HG02938 (cell line): ENCODE measurements at regions not wholly inside any gene's neighbourhood (a gene's known extent, or its start where the extent isn't known, plus 50 kb on each side); places are given as distances from the start of the nearest gene placed in this dataset.

Source experiments
- ATAC-seq: cut with Tn5 transposase; IDR thresholded peaks from one replicate; pipeline ENCODE4 v1.9.1; 2021; ENCODE audit warnings: mild to moderate bottlenecking, moderate library complexity; ENCODE audit not compliant: unreplicated experiment

DNA sequence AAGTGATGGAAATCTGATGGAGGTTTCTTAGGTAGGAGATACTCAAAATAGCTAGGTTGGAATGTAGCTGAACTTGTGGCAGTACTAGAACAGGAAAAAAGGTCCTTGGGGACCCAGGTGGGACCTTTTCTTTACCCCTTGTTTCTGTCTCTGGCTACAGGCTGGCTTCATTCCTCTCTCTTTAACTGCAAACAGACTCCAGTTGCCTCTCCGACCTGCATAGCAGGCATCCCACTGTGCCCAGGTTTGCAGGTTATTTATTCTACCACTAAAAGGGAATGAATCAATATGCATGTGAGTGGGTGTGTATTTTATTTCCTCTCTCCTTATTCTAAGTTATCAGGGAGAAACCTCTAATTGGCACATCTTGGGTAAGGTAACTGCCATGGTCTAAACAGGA, 758.1 kb downstream of the MED13L start:
- ATAC-seq = no peak

DNA sequence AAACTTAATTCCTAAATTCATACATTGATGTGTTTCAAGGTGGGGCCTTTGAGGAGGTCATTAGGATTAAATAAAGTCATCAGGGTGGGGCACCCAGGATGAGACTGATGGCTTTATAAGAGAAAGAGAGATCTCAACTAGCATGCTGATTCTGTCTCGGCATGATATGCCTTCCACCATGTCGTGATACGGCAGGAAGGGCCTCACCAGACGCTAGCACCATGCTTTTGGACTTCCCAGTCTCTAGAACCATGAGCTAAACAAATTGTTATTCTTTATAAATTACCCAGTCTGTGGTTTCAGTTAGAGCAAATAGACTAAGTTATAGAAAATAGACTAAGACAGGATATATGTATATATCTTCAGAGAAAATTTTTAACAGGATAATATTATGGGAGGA, 759.6 kb downstream of the MED13L start:
- no peak for ATAC-seq

DNA sequence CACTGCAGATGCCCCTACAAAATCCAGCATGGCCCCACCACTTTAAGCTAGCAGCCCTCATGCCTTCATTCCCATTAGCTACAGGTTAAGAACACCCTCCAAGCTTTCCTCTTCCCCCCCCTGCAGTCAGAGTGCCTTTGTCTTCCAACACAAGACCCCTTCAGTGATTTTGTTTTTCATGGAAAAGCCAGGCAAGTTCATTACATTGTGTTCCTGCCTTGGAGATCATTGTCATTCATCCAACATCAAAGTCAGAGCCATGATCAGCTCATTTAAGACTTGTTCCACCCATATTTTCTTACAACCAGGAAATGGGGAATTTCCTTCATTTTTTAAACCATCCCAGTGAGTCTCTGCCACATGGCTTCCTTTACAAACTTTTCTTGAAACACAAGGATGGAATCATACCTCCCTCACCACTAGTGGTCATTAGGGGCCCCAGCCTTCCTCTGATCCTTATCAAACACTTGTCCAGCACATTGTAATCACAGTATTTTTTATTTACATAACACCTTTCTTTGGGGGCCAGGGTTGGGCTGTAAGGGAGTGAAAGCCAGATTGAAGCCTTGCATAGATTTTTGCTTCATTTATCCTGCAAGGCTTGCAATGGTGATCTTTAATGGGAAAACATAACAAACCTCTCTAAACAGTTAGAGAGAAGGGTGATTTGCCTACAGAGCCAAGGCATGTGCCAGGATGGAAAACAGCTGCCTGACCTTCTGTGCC, 765.3 kb downstream of the MED13L start:
- ATAC-seq = no peak

DNA sequence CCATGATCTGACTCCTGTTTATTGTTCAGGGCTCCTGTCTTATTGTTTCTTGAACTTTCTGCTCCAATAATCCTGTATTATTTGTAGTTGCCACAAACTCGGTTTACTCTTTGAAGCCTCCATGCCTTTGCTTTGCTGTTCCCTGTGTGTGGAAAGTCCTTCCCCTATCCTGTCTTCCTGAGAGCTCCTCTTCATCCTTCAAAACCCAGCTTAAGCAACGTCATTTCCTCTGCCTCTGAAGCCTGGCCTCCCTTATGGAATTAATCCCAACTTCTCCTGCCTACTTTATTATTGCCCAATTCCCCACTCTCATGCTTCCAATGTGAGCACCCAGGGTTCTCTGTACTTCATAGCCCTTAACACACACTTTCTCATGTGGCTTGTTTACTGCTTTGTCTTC, 766.2 kb downstream of the MED13L start:
- ATAC-seq = no peak

DNA sequence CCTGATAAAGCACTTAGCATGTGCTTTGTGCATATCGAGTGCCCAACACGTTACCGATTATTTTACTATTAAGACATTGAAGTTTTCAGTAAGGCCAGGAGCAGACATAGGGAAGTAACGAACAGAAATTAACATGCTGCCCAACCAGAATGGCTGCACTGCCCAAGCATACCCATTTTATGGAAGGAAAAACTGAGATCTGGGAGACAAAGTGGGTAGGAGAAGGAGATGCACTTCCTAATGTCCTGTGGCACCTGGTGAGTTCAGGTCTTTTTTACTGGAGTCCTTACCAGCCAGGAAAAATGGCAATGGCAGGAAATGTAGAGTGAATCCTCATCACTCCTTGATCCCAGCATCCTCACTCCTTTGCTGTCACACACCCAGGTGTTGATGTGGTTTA, 768.5 kb downstream of the MED13L start:
- ATAC-seq = no peak

DNA sequence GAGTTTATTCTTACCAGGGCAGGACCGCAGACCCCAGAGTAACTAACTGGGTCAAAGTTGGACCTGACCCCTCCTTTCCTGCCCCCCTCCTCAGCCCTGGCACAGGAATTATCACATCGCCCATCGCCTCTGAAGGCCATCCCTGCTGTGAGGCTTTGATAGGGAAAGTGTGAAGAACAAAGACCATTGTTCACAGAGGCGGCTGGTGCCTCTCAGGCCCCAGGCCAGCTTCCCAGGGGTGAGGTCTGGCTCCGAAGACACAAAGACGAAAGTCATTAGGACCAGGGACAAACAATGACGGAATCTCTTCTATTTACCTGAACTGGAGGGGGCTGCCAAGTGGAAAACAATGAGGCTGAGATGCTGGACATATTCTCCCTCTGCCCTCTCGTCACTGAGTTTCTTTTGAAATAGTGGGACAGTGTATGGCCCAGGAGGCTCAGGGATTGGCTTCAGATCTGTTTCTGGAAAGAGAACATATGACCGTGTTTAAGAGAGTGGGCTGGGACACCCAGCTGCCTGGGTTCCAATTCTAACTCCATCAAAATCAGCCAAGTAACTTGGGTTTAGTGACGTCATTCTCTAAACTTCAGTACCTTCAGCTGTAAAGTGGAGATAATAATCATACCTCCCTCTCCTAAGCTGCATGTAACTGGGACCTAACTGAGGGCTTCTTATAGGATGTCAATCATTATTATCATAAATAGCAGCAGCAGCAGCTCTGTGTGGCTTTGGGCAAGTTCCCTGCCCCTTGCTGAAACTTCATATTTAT, 769.4 kb downstream of the MED13L start:
- no peak for ATAC-seq

DNA sequence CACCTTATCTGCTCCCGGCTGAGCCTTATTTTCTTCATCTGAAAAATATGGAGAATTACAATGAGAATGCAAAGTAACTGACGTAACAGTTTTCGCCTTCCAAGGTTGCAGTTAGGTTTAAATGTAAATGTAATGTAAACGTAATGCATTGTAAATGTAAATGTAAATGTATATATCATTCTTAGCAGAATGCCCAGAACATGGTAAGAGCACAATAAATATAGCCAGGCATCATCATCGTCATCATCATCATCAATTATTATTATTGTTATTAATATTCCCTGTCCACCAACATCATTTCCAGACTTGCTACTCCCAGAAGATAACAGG, 770.0 kb downstream of the MED13L start:
- ATAC-seq = no peak

DNA sequence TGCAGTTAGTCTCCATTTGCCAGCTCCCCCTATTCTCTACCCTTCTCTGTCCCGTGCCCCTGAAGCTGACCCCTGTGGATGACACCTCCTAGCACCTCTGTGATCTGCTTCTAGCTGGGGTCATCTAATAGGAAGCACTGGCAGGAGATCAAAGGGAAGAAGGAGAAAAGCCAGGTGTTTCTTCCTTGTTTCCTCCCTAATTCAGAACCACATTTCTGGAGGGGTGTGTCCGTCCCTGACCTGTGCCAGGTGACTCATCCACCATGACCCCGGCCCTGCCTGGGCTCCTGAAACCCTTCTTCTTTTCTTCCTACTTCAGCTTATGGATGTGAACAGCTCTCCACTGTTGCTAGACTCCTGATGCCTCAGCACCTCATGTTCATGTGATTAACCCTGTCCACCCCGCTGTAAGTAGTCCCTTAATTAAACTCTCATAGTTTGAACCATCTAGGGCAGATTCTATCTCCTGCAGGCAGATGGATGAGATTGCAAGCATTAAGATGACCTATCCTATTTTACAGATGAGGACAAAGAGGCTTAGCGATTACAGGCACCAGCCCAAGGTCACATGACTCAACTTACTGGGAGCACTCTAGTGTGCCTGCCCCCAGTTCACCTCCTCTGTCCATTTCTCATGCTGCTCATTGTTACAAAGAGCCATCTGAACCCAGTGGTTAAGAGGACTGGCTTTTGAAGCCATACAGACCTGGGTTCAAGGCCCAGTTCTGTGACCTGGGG, 770.5 kb downstream of the MED13L start:
- ATAC-seq = no peak

DNA sequence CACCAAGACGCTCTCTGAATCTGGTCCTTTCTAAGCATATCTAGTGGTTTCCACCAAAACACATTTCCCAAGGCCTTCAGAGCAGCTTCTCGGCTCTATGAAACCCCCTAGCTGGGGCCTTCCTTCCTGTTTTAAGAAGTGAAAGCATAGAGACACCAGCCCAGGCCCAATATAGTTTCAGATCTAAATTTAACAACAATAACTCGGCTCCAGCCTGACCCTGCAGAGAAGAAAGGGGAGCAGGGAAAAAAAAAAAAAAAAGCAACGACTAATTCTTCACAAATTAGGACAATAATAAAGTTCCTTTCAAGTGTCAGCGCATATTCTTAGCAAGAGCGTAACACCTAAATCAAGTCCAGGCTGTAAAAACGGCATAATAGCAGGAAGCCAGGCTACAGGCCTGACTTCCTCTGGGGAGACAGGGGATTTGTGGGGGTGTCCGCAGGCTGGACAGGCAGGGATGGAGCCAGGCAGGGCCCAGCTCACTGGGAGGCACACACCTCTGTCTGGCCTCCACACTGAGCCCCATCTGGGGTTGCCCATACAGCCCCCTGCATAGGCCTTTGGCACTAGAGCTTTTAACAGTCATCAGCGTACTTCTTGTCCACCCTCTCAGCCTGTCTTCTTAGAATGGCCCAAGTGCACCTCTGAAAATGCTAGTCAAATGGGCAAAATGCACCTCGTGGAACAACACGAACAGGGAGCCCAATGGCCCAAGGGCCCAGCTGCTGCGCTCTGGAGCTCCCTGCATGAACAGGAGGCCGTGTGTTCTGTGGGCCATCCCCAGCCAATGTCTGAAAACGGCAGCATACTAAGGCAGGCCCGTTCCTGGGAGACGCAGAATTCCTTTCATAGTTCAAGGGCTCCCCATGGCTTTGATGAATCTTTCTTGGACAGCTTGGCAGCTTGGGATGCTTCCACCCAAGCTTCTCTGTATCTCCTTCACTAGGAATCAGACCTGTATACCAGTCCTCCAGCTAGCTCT, 772.9 kb downstream of the MED13L start:
- ATAC-seq = peak; percentile 71

DNA sequence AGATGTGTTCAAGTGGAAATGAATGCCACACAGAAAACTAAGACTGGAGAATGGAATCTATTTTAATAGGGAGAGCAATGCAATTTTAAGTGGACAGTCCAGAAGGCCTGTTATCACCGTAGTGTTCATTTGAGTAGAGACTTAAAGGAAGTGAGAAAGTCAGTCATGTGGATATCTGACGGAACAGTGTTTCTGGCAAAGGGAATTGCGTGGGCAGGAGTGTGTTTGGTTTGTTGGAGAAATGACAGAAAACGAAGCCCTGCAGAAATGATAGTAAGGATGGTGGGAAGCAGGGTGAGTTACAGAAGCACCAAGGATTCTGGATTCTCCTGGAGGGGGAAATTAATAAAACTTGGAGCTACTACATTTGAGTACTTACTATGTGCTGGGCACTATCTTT, 776.6 kb downstream of the MED13L start:
- ATAC-seq = no peak

DNA sequence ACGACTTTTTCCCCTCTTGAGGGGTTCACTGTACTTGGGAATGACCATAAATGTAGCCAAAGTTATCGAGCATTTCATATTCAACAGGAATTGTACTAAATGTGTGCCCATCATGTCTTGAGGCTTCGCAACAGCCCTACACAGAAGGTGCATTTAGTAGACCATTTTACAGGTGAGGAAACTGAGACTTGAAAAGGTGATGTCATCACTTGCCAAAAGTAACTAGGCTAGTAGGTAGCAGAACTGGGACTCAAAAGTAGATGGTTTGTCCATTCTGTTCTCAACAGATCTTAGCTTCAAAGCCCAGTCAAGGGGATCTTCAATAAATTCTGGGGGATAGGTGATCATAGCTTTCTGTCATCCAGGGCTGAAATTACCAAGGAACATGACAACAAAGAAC, 782.2 kb downstream of the MED13L start:
- no peak for ATAC-seq

DNA sequence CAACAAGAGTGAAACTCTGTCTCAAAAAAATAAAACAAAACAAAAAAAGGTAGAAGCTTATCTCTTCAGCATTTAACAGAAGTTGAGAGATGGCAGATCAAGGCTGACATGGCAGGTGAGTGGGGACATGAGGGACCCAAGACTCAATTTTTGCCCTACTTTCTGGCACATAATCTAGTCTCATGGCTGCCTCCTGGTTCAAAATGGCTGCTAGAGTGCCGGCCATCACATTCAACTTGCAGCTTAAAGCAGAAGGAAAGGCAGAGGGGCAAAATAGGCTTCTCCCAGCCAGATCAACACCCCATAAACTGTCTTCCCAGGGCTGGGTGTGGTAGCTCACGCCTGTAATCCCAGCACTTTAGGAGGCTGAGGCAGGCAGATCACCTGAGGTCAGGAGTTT, 784.9 kb downstream of the MED13L start:
- ATAC-seq = no peak

DNA sequence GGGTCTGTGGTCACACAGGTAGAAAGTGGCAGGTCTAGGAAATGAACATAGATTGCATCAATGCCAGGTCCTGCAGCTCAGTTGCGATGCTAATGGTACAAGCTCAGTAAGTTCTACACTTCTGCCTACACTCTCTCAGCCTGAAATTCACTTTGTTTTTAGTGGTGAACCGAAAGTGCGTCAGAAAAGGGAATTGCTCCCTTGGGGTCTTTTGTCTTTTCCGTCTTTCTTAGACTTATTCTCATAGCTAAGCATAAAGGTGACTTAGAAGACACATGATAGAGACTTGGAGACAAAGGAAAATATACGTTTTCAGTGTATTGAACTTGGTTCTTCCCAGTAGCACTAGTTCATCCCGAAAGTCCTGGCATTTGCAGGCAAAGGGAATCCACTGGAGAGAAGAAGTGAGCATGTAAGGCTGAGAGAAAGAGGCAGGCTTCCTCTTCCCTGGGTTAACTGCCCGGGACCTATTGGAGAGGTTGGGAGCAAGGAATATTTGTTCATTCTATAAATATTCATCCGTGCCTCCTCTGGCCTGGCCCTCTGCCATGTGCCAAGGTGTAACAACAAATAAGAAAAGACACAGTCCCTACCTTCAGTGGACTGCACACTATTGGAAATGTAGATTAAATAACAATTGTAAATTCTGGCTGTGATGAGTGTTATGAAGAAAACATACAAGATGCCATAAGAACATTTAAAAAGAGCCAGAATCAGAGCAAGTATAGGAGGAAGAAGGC, 785.8 kb downstream of the MED13L start:
- no peak for ATAC-seq

DNA sequence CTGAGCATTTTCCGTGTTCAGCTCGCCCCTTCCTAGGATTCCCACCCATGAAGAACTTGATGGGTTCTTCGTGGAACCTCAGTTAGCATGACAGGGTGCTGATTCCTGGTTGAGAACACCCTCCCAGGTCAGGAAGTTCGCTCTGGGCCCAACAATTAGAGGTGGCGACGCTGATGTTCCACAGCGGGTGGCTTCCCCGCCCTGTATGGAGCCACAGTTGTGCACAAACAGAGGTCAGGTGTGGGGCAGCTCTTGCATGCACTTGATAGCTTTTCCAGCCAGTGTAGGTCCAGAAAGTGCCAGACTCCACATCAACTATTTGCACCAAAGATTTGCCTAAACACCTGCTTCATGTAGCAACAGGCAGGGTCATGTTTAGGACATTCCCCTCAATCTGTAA, 788.2 kb downstream of the MED13L start:
- no peak for ATAC-seq

DNA sequence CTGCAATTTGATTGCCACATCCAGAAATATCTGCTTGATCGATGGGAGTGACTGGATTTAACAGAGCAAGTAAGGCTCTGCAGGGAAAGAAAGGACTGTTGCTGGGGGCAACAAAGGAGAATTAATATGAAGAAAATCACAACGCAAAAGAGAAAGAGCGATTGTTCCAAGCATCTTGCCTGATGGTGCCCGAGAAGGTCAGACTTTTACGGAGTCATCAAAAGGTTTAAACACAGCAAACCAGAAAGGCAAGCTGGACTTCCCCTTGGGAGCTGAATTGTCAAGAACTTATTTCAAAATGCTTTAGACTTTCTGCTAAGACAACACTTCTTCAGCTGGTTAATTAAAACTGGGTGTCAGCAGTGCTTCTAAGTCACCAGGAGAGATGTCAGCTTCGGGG, 791.5 kb downstream of the MED13L start:
- ATAC-seq = no peak

DNA sequence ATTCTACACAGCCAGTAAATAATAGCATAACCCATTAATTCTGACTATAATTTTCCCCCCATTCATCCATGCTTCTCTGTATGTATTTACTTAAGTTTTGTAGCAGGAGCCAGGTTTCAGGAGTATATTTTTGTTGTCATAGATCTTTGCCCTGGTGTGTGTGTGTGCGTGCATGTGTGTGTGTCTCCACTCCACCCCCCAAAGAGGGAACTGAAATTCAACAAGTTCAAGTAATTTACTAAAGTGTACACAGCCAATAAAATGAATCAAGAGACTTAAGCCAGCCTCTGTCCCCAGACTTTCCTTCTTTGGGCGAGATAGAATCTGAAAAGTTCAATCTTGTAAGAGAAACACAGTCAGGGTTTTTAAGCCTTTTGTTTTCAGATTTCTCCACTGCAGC, 792.0 kb downstream of the MED13L start:
- ATAC-seq = no peak

DNA sequence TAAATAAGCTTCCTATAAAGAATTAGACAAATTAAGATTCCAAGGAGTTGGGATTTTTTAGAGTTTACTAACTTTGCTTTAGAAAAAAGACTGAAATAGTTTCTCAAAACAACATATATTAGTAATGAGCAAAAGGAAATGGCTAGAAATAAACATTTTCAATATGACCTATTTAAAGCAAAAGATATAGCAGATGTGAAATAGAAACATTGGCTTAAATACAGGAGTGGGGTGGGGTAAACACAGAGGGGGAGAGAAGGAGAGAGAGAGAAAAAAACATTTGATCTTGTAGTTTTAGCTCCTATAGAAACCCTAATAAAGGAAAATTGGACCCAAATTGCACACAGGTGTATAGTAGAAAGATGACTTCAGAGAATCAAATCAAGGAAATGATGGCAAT, 794.5 kb downstream of the MED13L start:
- ATAC-seq = no peak

DNA sequence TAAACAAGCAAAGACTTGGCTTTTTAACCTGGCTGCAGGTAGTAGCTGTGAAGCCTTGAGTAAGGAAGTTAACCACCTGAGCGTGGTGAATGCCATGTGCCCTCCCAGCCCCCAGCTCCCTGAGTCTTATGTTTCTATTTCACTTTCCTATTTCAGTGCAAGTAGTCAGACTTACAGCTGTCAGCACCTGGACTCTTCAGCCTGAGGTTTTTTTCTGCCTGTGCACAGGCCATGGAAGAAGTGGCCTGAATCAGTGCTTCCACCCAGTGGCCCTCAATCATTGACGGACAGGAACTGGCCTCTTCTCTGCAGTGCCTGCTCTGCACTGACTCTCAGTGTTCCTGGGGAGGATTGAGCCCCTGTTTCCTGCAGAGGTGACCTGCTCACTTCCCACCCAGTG, 796.4 kb downstream of the MED13L start:
- peak; percentile 71 for ATAC-seq

DNA sequence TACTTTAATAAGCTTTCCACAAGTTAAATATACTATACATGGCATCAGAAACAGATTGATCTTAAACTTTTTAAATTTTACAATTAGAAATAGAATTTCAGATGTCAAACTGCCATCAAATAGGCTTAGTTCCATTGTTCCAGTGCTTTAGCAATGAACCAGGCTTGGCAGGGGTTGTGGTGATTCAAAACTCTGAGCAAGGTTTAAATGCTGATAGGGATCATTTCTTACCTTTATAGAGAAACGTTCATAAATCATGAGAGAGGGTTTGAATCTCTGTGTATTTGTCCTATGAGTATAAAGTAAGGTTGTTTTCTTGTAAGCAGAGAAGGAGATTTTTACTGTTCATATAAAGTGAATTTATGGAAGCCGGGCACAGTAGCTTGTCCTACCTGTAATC, 794.5 kb upstream of the TBX3 start:
- no peak for ATAC-seq
